Calu3 (cell line): ENCODE measurements at regions not wholly inside any gene's neighbourhood (a gene's known extent, or its start where the extent isn't known, plus 50 kb on each side); places are given as distances from the start of the nearest gene placed in this dataset.

Experiments used
- BruUV-seq: library from RNA; stranded (reverse); fragments of 400-500 nt; replicated peaks from 2 replicates; lab custom pipeline; 2021; lab: Mats Ljungman, UMichigan
- CTCF ChIA-PET: fragments of 300-600 bp; sonication (Branson Sonifier 250); formaldehyde crosslinking; loops from one replicate; lab custom pipeline; 2022; ENCODE audit warnings: antibody characterized with exemption; lab: Charles Lee
- DNase-seq: peaks from one replicate; pipeline ENCODE4 v3.0.0; 2022
- H3K27ac Mint-ChIP-seq: one replicate; pipeline ENCODE4 v1.8.0; 2022; ENCODE audit warnings: mixed read lengths; ENCODE audit not compliant: unreplicated experiment
- H3K27me3 Mint-ChIP-seq: one replicate; pipeline ENCODE4 v1.8.0; 2022; ENCODE audit warnings: mixed read lengths; ENCODE audit not compliant: unreplicated experiment
- H3K36me3 Mint-ChIP-seq: one replicate; pipeline ENCODE4 v1.8.0; 2022; ENCODE audit warnings: mild to moderate bottlenecking, moderate library complexity, mixed read lengths; ENCODE audit not compliant: insufficient read depth, unreplicated experiment
- H3K4me1 Mint-ChIP-seq: one replicate; pipeline ENCODE4 v1.8.0; 2022; ENCODE audit warnings: mild to moderate bottlenecking, low read depth, mixed read lengths; ENCODE audit not compliant: unreplicated experiment
- H3K4me3 Mint-ChIP-seq: one replicate; pipeline ENCODE4 v1.8.0; 2022; ENCODE audit warnings: mild to moderate bottlenecking, low read depth, moderate library complexity, mixed read lengths; ENCODE audit not compliant: unreplicated experiment
- H3K9me3 Mint-ChIP-seq: one replicate; pipeline ENCODE4 v1.8.0; 2022; ENCODE audit warnings: low read depth, mixed read lengths; ENCODE audit not compliant: unreplicated experiment
- intact Hi-C: fragments of 100-400 bp; cut with micrococcal nuclease; formaldehyde crosslinking; loops from one replicate; pipeline ENCODE4 v1.10.0; 2022; ENCODE audit not compliant: unreplicated experiment
- TF ChIP-seq, protein P1 (sequence below): fragments of 200-600 bp; IDR thresholded peaks from one replicate; pipeline ENCODE4 v1.8.0; 2022; ENCODE audit warnings: antibody characterized with exemption; ENCODE audit not compliant: unreplicated experiment

GRCh38 chr6:113421997-113422396 lies 435.1 kb upstream of the MARCKS start:
- no peaks in the 10 kb centered on the region for H3K27me3 Mint-ChIP-seq
- TF ChIP-seq, protein P1, sequence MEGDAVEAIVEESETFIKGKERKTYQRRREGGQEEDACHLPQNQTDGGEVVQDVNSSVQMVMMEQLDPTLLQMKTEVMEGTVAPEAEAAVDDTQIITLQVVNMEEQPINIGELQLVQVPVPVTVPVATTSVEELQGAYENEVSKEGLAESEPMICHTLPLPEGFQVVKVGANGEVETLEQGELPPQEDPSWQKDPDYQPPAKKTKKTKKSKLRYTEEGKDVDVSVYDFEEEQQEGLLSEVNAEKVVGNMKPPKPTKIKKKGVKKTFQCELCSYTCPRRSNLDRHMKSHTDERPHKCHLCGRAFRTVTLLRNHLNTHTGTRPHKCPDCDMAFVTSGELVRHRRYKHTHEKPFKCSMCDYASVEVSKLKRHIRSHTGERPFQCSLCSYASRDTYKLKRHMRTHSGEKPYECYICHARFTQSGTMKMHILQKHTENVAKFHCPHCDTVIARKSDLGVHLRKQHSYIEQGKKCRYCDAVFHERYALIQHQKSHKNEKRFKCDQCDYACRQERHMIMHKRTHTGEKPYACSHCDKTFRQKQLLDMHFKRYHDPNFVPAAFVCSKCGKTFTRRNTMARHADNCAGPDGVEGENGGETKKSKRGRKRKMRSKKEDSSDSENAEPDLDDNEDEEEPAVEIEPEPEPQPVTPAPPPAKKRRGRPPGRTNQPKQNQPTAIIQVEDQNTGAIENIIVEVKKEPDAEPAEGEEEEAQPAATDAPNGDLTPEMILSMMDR = no peak
- CTCF ChIA-PET = no interaction called here
- no peaks in the 10 kb centered on the region for H3K9me3 Mint-ChIP-seq
- no peaks in the 10 kb centered on the region for H3K36me3 Mint-ChIP-seq
- DNase-seq = no peak
- no peak overlapping the region for H3K27ac Mint-ChIP-seq
- BruUV-seq = no TSS peak
- intact Hi-C loops = no loop called here
- H3K4me1 Mint-ChIP-seq = no peaks in the 10 kb centered on the region
- no peak overlapping the region for H3K4me3 Mint-ChIP-seq

DNA sequence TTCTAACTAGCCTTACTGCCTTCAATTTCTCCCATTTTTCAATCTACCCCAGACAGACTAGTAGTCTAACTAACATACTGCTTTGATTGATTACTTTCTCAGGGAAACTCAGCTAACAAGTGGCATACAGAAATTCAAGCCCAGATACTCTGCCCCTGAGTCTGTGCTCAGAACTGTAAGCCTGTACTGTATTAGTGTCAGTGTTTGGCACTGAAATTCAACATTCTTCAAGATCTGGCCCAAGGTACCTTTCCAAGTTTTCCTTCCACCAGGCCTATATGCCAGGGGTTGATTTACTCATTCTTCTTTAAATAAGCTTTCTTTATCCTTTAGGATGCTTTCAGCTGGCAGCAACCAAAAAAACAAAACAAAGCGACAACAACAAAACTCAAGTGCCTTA lies 433.2 kb upstream of the MARCKS start:
- Mint-ChIP-seq H3K4me1 (peaks cover 5% of the 10 kb centered on the region), H3K4me3 (no peak overlapping the region), H3K27me3 (no peaks in the 10 kb centered on the region), H3K9me3 (no peaks in the 10 kb centered on the region), H3K36me3 (no peaks in the 10 kb centered on the region), H3K27ac (no peak overlapping the region)
- CTCF ChIA-PET = interaction anchor here (0.6 kb wide), 1 partner anchor 718 kb away, joined by 3 read pairs; no protein-coding TSS in a partner anchor
- intact Hi-C loops = no loop called here
- BruUV-seq = no TSS peak
- DNase-seq = no peak
- TF ChIP-seq, protein P1 = no peak

DNA sequence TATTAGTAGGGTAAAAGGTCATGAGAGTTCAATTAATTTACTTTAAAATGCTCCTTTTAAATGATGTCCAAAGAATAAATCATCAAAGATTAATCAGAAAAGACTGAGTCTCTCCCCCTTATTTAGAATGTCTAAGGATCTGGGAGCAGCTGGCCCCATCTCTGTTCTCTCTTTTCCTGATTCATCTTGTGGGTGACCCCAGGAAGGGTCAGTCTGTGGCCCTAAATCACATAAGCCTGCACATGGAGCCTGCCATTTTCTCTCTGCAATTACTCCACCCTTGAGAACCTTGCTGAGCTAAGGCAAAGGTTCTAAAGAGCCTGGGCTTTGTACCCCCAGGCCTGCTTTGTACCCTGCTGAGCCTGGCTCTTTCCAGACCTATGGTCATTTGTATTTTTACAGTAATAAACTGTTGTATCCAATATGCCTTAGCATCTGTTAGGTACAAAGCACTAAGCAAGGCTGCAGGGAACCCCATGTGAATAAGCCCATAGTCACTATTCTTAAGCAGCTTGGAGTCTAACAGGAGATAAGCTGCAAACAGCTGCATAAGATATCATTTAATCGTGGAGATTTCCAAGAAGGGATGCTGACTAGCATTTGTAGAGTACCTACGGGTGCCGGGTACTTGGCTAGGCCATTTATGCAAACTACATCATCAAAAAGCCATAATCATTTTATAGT lies 431.0 kb upstream of the MARCKS start:
- H3K36me3 Mint-ChIP-seq = no peaks in the 10 kb centered on the region
- TF ChIP-seq, protein P1 = no peak
- H3K4me1 Mint-ChIP-seq = peaks cover 11% of the 10 kb centered on the region
- DNase-seq = no peak
- H3K27me3 Mint-ChIP-seq = no peaks in the 10 kb centered on the region
- intact Hi-C loops = no loop called here
- CTCF ChIA-PET = interaction anchor here (0.7 kb wide), 1 partner anchor 38 kb away, joined by 3 read pairs; no protein-coding TSS in a partner anchor
- H3K27ac Mint-ChIP-seq = no peak overlapping the region
- no TSS peak for BruUV-seq
- H3K9me3 Mint-ChIP-seq = no peaks in the 10 kb centered on the region
- no peak overlapping the region for H3K4me3 Mint-ChIP-seq

- no peak overlapping the region for H3K4me3 Mint-ChIP-seq
- H3K4me1 Mint-ChIP-seq = peaks cover 12% of the 10 kb centered on the region
- BruUV-seq = no TSS peak
- intact Hi-C loops = no loop called here
- no peaks in the 10 kb centered on the region for H3K27me3 Mint-ChIP-seq
- no peaks in the 10 kb centered on the region for H3K9me3 Mint-ChIP-seq
- TF ChIP-seq, protein P1 = no peak
- CTCF ChIA-PET = no interaction called here
- H3K36me3 Mint-ChIP-seq = no peaks in the 10 kb centered on the region
- no peak for DNase-seq
- H3K27ac Mint-ChIP-seq = no peak overlapping the region
Observed at GRCh38 chr6:113427617-113428016, 429.5 kb upstream of the MARCKS start.
